ENCODE measurements at regions not wholly inside any gene's neighbourhood (a gene's known extent, or its start where the extent isn't known, plus 50 kb on each side); places are given as distances from the start of the nearest gene placed in this dataset.

GRCh38 chr13:108006619-108007018, 208.7 kb downstream of the LIG4 start:
- Histone ChIP-seq H3K9me3 (ENCODE audit: low read length) (no peaks in the 10 kb centered on the region), H3K36me3 (ENCODE audit: low read depth, low read length) (no peaks in the 10 kb centered on the region), H3K27ac (ENCODE audit: low read length) (no peak overlapping the region), H3K9ac (ENCODE audit: low read length) (no peak overlapping the region), H3K4me2 (ENCODE audit: low read length) (no peak overlapping the region), H3K4me1 (ENCODE audit: insufficient read depth, low read length) (peaks cover 6% of the 10 kb centered on the region; the same call in 1 of the 2 replicates), H2AFZ (ENCODE audit: low read length) (no peak overlapping the region), H3K27me3 (ENCODE audit: low read length) (no peaks in the 10 kb centered on the region), H3F3A (ENCODE audit: low read length, unreplicated experiment) (no peaks in the 10 kb centered on the region), H3K9me2 (replicated peaks; ENCODE audit: low read length) (no peaks in the 10 kb centered on the region), H4K20me1 (ENCODE audit: low read length) (no peaks in the 10 kb centered on the region), H3K4me3 (ENCODE audit: low read length) (no peak overlapping the region), H3K79me2 (ENCODE audit: low read length) (no peaks in the 10 kb centered on the region)
- no peak for ATAC-seq
- CTCF ChIA-PET, result no interaction called here
- TF ChIP-seq CTCF (conservative IDR thresholded peaks at IDR 0.05; ENCODE audit: low read depth, low read length) (no peak), EZH2phosphoT487 (IDR thresholded peaks at IDR 0.05; ENCODE audit: borderline replicate concordance, low read length) (no peak), EZH2 (IDR thresholded peaks at IDR 0.05; ENCODE audit: low read length, unreplicated experiment) (no peak)
- no peak for DNase-seq
- no TSS peak for BruUV-seq (replicated peaks)
- intact Hi-C loops (cut with micrococcal nuclease), result no loop called here
- POLR2A ChIA-PET (ENCODE audit: unreplicated experiment), result no interaction called here

DNA sequence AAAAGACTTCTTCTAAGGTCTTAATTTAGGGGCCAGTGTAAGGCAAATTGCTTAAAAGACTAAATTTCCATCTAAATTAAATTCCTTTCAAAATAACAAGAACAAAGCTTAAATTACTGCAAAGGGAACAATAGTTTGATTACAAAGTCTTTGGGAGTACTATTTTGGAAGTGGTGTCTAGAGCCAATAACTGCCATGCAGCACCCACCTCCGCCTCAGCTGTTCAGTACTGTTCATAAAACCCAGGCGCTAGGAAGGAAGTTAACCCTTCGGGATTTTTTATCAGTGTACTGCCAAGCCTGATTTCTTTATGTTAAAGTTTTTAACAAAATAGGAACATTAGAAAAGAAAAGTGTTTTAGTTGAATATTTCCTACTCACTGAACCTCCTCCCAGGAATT, 210.1 kb downstream of the LIG4 start:
- BruUV-seq (replicated peaks), result no TSS peak
- ChIA-PET POLR2A (ENCODE audit: unreplicated experiment) (no interaction called here), CTCF (no interaction called here)
- Histone ChIP-seq H4K20me1 (ENCODE audit: low read length) (no peaks in the 10 kb centered on the region), H3K27me3 (ENCODE audit: low read length) (no peaks in the 10 kb centered on the region), H3K9ac (ENCODE audit: low read length) (no peak overlapping the region), H3K79me2 (ENCODE audit: low read length) (no peaks in the 10 kb centered on the region), H3K27ac (ENCODE audit: low read length) (no peak overlapping the region), H2AFZ (ENCODE audit: low read length) (no peak overlapping the region), H3F3A (ENCODE audit: low read length, unreplicated experiment) (no peaks in the 10 kb centered on the region), H3K9me2 (replicated peaks; ENCODE audit: low read length) (no peaks in the 10 kb centered on the region), H3K4me3 (ENCODE audit: low read length) (no peak overlapping the region), H3K4me1 (ENCODE audit: insufficient read depth, low read length) (peaks cover 6% of the 10 kb centered on the region; the same call in 1 of the 2 replicates), H3K9me3 (ENCODE audit: low read length) (no peaks in the 10 kb centered on the region), H3K36me3 (ENCODE audit: low read depth, low read length) (no peaks in the 10 kb centered on the region), H3K4me2 (ENCODE audit: low read length) (no peak overlapping the region)
- intact Hi-C loops (cut with micrococcal nuclease), result no loop called here
- ATAC-seq, result no peak
- no peak for DNase-seq
- TF ChIP-seq EZH2 (IDR thresholded peaks at IDR 0.05; ENCODE audit: low read length, unreplicated experiment), result no peak
- no peak for TF ChIP-seq EZH2phosphoT487 (IDR thresholded peaks at IDR 0.05; ENCODE audit: borderline replicate concordance, low read length)
- no peak for TF ChIP-seq CTCF (conservative IDR thresholded peaks at IDR 0.05; ENCODE audit: low read depth, low read length)

DNA sequence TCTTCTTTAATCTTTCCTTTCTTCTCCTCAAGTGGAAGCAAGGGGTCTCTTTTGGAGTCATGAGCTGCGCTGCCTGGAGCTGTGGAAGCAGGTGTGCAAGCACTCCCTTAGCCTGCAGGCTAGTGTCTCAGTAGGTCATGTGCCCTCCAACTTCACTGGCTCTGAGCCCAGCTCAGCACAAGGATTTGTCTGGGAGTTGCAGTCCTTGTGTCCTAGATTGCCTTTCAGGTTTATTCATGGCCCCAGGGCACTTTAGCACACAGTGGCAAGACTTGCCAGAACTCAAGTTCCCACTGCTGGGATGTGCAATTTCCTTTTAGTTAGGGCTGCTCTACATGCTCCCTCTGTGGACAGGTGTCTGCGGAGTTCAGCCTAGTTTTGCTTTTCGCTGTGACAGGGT, 211.7 kb downstream of the LIG4 start:
- Histone ChIP-seq H2AFZ (ENCODE audit: low read length) (no peak overlapping the region), H3K4me2 (ENCODE audit: low read length) (no peak overlapping the region), H3F3A (ENCODE audit: low read length, unreplicated experiment) (no peaks in the 10 kb centered on the region), H3K4me1 (ENCODE audit: insufficient read depth, low read length) (peaks cover 6% of the 10 kb centered on the region; the same call in 1 of the 2 replicates), H3K9me2 (replicated peaks; ENCODE audit: low read length) (no peaks in the 10 kb centered on the region), H3K27ac (ENCODE audit: low read length) (no peak overlapping the region), H3K79me2 (ENCODE audit: low read length) (no peaks in the 10 kb centered on the region), H3K4me3 (ENCODE audit: low read length) (no peak overlapping the region), H3K36me3 (ENCODE audit: low read depth, low read length) (no peaks in the 10 kb centered on the region), H3K9ac (ENCODE audit: low read length) (no peak overlapping the region), H3K27me3 (ENCODE audit: low read length) (no peaks in the 10 kb centered on the region), H3K9me3 (ENCODE audit: low read length) (no peaks in the 10 kb centered on the region), H4K20me1 (ENCODE audit: low read length) (no peaks in the 10 kb centered on the region)
- TF ChIP-seq CTCF (conservative IDR thresholded peaks at IDR 0.05; ENCODE audit: low read depth, low read length) (no peak), EZH2phosphoT487 (IDR thresholded peaks at IDR 0.05; ENCODE audit: borderline replicate concordance, low read length) (no peak), EZH2 (IDR thresholded peaks at IDR 0.05; ENCODE audit: low read length, unreplicated experiment) (no peak)
- DNase-seq (peak; percentile 70), ATAC-seq (peak; percentile 18; the same call in 1 of the 2 replicates)
- no TSS peak for BruUV-seq (replicated peaks)
- ChIA-PET POLR2A (ENCODE audit: unreplicated experiment) (no interaction called here), CTCF (no interaction called here)
- intact Hi-C loops (cut with micrococcal nuclease), result no loop called here

Data from PC-3 (cell line).